ENCODE measurements at regions not wholly inside any gene's neighbourhood (a gene's known extent, or its start where the extent isn't known, plus 50 kb on each side); places are given as distances from the start of the nearest gene placed in this dataset.

GRCh38 chr15:87733541-87733941 is 523.0 kb downstream of the NTRK3 start:
- no peak overlapping the region for H3K9ac ChIP-seq (ENCODE audit: low read depth, low read length, poor library complexity)
- no peak overlapping the region for H3K23ac ChIP-seq (ENCODE audit: low read depth, low read length, poor library complexity)
- H2BK12ac ChIP-seq (ENCODE audit: low read length) = no peak overlapping the region
- peaks cover 0 to 21% of the 10 kb centered on the region in 2 donors for H3K4me1 ChIP-seq (ENCODE audit: control insufficient read depth in 2 of 2, insufficient read depth in 1 of 2, low read depth in 1 of 2, low read length in 2 of 2)
- H3K27ac ChIP-seq (replicated peaks; ENCODE audit: low read length) = no peak overlapping the region
- DNase-seq (ENCODE audit: low spot score) = no peak
- no peaks in the 10 kb centered on the region for H3K79me1 ChIP-seq (ENCODE audit: low read depth, low read length)
- no peaks in the 10 kb centered on the region for H3K9me3 ChIP-seq (replicated peaks in 1 of 2; ENCODE audit: control insufficient read depth in 2 of 2, insufficient read depth in 1 of 2, low read depth in 1 of 2, low read length in 2 of 2)
- no CpG with 5 or more reads among the region's 4 CpGs for WGBS, 2 donors (ENCODE audit: extremely low coverage in 2 of 2, insufficient read length in 2 of 2, insufficient replicate concordance in 1 of 2)
- H3K18ac ChIP-seq (ENCODE audit: low read length) = no peak overlapping the region
- H2BK120ac ChIP-seq (ENCODE audit: low read depth, low read length) = no peak overlapping the region
- H3K14ac ChIP-seq (ENCODE audit: low read length) = no peak overlapping the region
- H3K27me3 ChIP-seq (ENCODE audit: control insufficient read depth in 3 of 3, insufficient read depth in 3 of 3, low read depth in 1 of 3, low read length in 3 of 3) = peaks cover 0 to 2% (median 0%) of the 10 kb centered on the region in 3 experiments
- H2BK15ac ChIP-seq (ENCODE audit: low read length) = no peak overlapping the region
- H2AK5ac ChIP-seq (ENCODE audit: low read depth, low read length) = no peak overlapping the region
- H4K8ac ChIP-seq (ENCODE audit: low read depth, low read length) = no peak overlapping the region
- H2BK5ac ChIP-seq (ENCODE audit: low read length) = no peak overlapping the region
- H3K4me2 ChIP-seq (ENCODE audit: insufficient read depth, low read length, poor library complexity, severe bottlenecking) = no peak overlapping the region
- no peak overlapping the region for H3K4ac ChIP-seq (ENCODE audit: low read length)
- H4K91ac ChIP-seq (ENCODE audit: low read depth, low read length, poor library complexity) = no peak overlapping the region
- H3K36me3 ChIP-seq (replicated peaks in 1 of 2; ENCODE audit: control insufficient read depth in 2 of 2, insufficient read depth in 2 of 2, low read length in 2 of 2) = no peaks in the 10 kb centered on the region
- H3K4me3 ChIP-seq (ENCODE audit: low read length in 2 of 2) = no peak overlapping the region
- H2AFZ ChIP-seq (ENCODE audit: low read length) = peak overlapping the region; percentile 64

GRCh38 chr15:87732976-87733375 is 523.6 kb downstream of the NTRK3 start:
- no peak overlapping the region for H2BK15ac ChIP-seq (ENCODE audit: low read length)
- no peak overlapping the region for H3K4me3 ChIP-seq (ENCODE audit: low read length in 2 of 2)
- H3K27ac ChIP-seq (replicated peaks; ENCODE audit: low read length) = no peak overlapping the region
- H3K9me3 ChIP-seq (replicated peaks in 1 of 2; ENCODE audit: control insufficient read depth in 2 of 2, insufficient read depth in 1 of 2, low read depth in 1 of 2, low read length in 2 of 2) = no peaks in the 10 kb centered on the region
- H3K4me2 ChIP-seq (ENCODE audit: insufficient read depth, low read length, poor library complexity, severe bottlenecking) = no peak overlapping the region
- H3K79me1 ChIP-seq (ENCODE audit: low read depth, low read length) = no peaks in the 10 kb centered on the region
- H3K9ac ChIP-seq (ENCODE audit: low read depth, low read length, poor library complexity) = no peak overlapping the region
- no peak overlapping the region for H4K91ac ChIP-seq (ENCODE audit: low read depth, low read length, poor library complexity)
- no peak overlapping the region for H3K4ac ChIP-seq (ENCODE audit: low read length)
- H2BK12ac ChIP-seq (ENCODE audit: low read length) = no peak overlapping the region
- DNase-seq (ENCODE audit: low spot score) = no peak
- no peak overlapping the region for H3K18ac ChIP-seq (ENCODE audit: low read length)
- H3K27me3 ChIP-seq (ENCODE audit: control insufficient read depth in 3 of 3, insufficient read depth in 3 of 3, low read depth in 1 of 3, low read length in 3 of 3) = peaks cover 0 to 2% (median 0%) of the 10 kb centered on the region in 3 experiments
- no peak overlapping the region for H3K23ac ChIP-seq (ENCODE audit: low read depth, low read length, poor library complexity)
- H2BK120ac ChIP-seq (ENCODE audit: low read depth, low read length) = no peak overlapping the region
- H3K4me1 ChIP-seq (ENCODE audit: control insufficient read depth in 2 of 2, insufficient read depth in 1 of 2, low read depth in 1 of 2, low read length in 2 of 2) = peaks cover 0 to 21% of the 10 kb centered on the region in 2 donors
- WGBS, 2 donors (ENCODE audit: extremely low coverage in 2 of 2, insufficient read length in 2 of 2, insufficient replicate concordance in 1 of 2) = no CpG with 5 or more reads among the region's 4 CpGs
- H2AK5ac ChIP-seq (ENCODE audit: low read depth, low read length) = no peak overlapping the region
- H4K8ac ChIP-seq (ENCODE audit: low read depth, low read length) = no peak overlapping the region
- H3K14ac ChIP-seq (ENCODE audit: low read length) = no peak overlapping the region
- H2BK5ac ChIP-seq (ENCODE audit: low read length) = no peak overlapping the region
- H3K36me3 ChIP-seq (replicated peaks in 1 of 2; ENCODE audit: control insufficient read depth in 2 of 2, insufficient read depth in 2 of 2, low read length in 2 of 2) = no peaks in the 10 kb centered on the region
- H2AFZ ChIP-seq (ENCODE audit: low read length) = peak overlapping the region; percentile 64

- Histone ChIP-seq H2BK5ac (ENCODE audit: low read length) (no peak overlapping the region), H2AK5ac (ENCODE audit: low read depth, low read length) (no peak overlapping the region), H2BK120ac (ENCODE audit: low read depth, low read length) (no peak overlapping the region), H2BK12ac (ENCODE audit: low read length) (no peak overlapping the region), H4K91ac (ENCODE audit: low read depth, low read length, poor library complexity) (no peak overlapping the region), H3K79me1 (ENCODE audit: low read depth, low read length) (no peaks in the 10 kb centered on the region), H3K9ac (ENCODE audit: low read depth, low read length, poor library complexity) (no peak overlapping the region), H3K36me3 (replicated peaks in 1 of 2; ENCODE audit: control insufficient read depth in 2 of 2, insufficient read depth in 2 of 2, low read length in 2 of 2) (no peaks in the 10 kb centered on the region), H3K4ac (ENCODE audit: low read length) (no peak overlapping the region), H3K4me2 (ENCODE audit: insufficient read depth, low read length, poor library complexity, severe bottlenecking) (no peak overlapping the region), H3K4me3 (ENCODE audit: low read length in 2 of 2) (no peak overlapping the region), H2BK15ac (ENCODE audit: low read length) (no peak overlapping the region), H3K14ac (ENCODE audit: low read length) (no peak overlapping the region), H3K4me1 (ENCODE audit: control insufficient read depth in 2 of 2, insufficient read depth in 1 of 2, low read depth in 1 of 2, low read length in 2 of 2) (peaks cover 0 to 20% of the 10 kb centered on the region in 2 donors), H4K8ac (ENCODE audit: low read depth, low read length) (no peak overlapping the region), H3K27ac (replicated peaks; ENCODE audit: low read length) (no peak overlapping the region), H2AFZ (ENCODE audit: low read length) (no peak overlapping the region), H3K27me3 (ENCODE audit: control insufficient read depth in 3 of 3, insufficient read depth in 3 of 3, low read depth in 1 of 3, low read length in 3 of 3) (peaks cover 0 to 2% (median 0%) of the 10 kb centered on the region in 3 experiments), H3K9me3 (replicated peaks in 1 of 2; ENCODE audit: control insufficient read depth in 2 of 2, insufficient read depth in 1 of 2, low read depth in 1 of 2, low read length in 2 of 2) (no peaks in the 10 kb centered on the region), H3K23ac (ENCODE audit: low read depth, low read length, poor library complexity) (no peak overlapping the region), H3K18ac (ENCODE audit: low read length) (no peak overlapping the region)
- DNase-seq (ENCODE audit: low spot score) = no peak
- WGBS, 2 donors (ENCODE audit: extremely low coverage in 2 of 2, insufficient read length in 2 of 2, insufficient replicate concordance in 1 of 2) = no CpG with 5 or more reads among the region's 3 CpGs
Measured at GRCh38 chr15:87731630-87732029, 524.9 kb downstream of the NTRK3 start.

- Histone ChIP-seq H3K4ac (ENCODE audit: low read length) (no peak overlapping the region), H4K8ac (ENCODE audit: low read depth, low read length) (no peak overlapping the region), H2BK15ac (ENCODE audit: low read length) (no peak overlapping the region), H2BK5ac (ENCODE audit: low read length) (no peak overlapping the region), H2BK120ac (ENCODE audit: low read depth, low read length) (no peak overlapping the region), H3K9me3 (replicated peaks in 1 of 2; ENCODE audit: control insufficient read depth in 2 of 2, insufficient read depth in 1 of 2, low read depth in 1 of 2, low read length in 2 of 2) (no peaks in the 10 kb centered on the region), H3K9ac (ENCODE audit: low read depth, low read length, poor library complexity) (no peak overlapping the region), H3K27ac (replicated peaks; ENCODE audit: low read length) (no peak overlapping the region), H3K36me3 (replicated peaks in 1 of 2; ENCODE audit: control insufficient read depth in 2 of 2, insufficient read depth in 2 of 2, low read length in 2 of 2) (no peaks in the 10 kb centered on the region), H3K23ac (ENCODE audit: low read depth, low read length, poor library complexity) (no peak overlapping the region), H2AFZ (ENCODE audit: low read length) (no peak overlapping the region), H3K18ac (ENCODE audit: low read length) (no peak overlapping the region), H2BK12ac (ENCODE audit: low read length) (no peak overlapping the region), H3K4me1 (ENCODE audit: control insufficient read depth in 2 of 2, insufficient read depth in 1 of 2, low read depth in 1 of 2, low read length in 2 of 2) (peaks cover 0 to 11% of the 10 kb centered on the region in 2 donors), H3K27me3 (ENCODE audit: control insufficient read depth in 3 of 3, insufficient read depth in 3 of 3, low read depth in 1 of 3, low read length in 3 of 3) (peaks cover 0 to 2% (median 0%) of the 10 kb centered on the region in 3 experiments), H4K91ac (ENCODE audit: low read depth, low read length, poor library complexity) (no peak overlapping the region), H3K14ac (ENCODE audit: low read length) (no peak overlapping the region), H3K79me1 (ENCODE audit: low read depth, low read length) (no peaks in the 10 kb centered on the region), H2AK5ac (ENCODE audit: low read depth, low read length) (no peak overlapping the region), H3K4me2 (ENCODE audit: insufficient read depth, low read length, poor library complexity, severe bottlenecking) (no peak overlapping the region), H3K4me3 (ENCODE audit: low read length in 2 of 2) (no peak overlapping the region)
- no peak for DNase-seq (ENCODE audit: low spot score)
- no CpG with 5 or more reads among the region's 2 CpGs for WGBS, 2 donors (ENCODE audit: extremely low coverage in 2 of 2, insufficient read length in 2 of 2, insufficient replicate concordance in 1 of 2)
Measured at GRCh38 chr15:87730706-87731105, 525.8 kb downstream of the NTRK3 start.

Measured in neuronal stem cell (in vitro differentiated cells).